SK-N-SH (cell line): ENCODE measurements at regions not wholly inside any gene's neighbourhood (a gene's known extent, or its start where the extent isn't known, plus 50 kb on each side); places are given as distances from the start of the nearest gene placed in this dataset.

Source experiments
- CTCF ChIA-PET: fragments of 300-600, 350-600 bp; formaldehyde crosslinking; extraction: SDS; loops from one replicate; lab custom pipeline; 2021; lab: Yijun Ruan, JAX
- POLR2A ChIA-PET: fragments of 350-600 bp; sonication (Branson Sonifier 250); formaldehyde crosslinking; extraction: SDS; loops from one replicate; lab custom pipeline; 2020; ENCODE audit warnings: antibody characterized with exemption, inconsistent platforms; lab: Yijun Ruan, JAX
- DNase-seq: peaks from one replicate; pipeline ENCODE4 v3.0.0; 2012
- H2AFZ ChIP-seq: fragments of 200-600 bp; sonication (generic); 2 replicates; pipeline ENCODE4 v1.8.1; 2016; ENCODE audit warnings: antibody characterized with exemption, mild to moderate bottlenecking, low read depth
- H3F3A ChIP-seq: fragments of 200-600 bp; sonication (generic); replicated peaks from 2 replicates; pipeline ENCODE3; 2016; ENCODE audit warnings: antibody characterized with exemption, mild to moderate bottlenecking; ENCODE audit not compliant: insufficient read depth
- H3K27ac ChIP-seq, 2 experiments: fragments of 200-500 bp in 1 of 2; fragments of 200-600 bp in 1 of 2; sonication (Bioruptor generic) in 1 of 2; sonication (generic), shearing (Covaris generic) in 1 of 2; 2 replicates each; pipeline versions ENCODE4 v1.5.1 to v1.6.1; 2014 to 2016; ENCODE audit warnings: low read depth in 2 of 2, inconsistent platforms in 1 of 2, low read length in 1 of 2, mild to moderate bottlenecking in 1 of 2, mixed read lengths in 1 of 2
- H3K27me3 ChIP-seq: fragments of 200-600 bp; sonication (generic), shearing (Covaris generic); 2 replicates; pipeline ENCODE4 v1.6.1; 2016; ENCODE audit warnings: mixed run types; ENCODE audit not compliant: insufficient read depth
- H3K36me3 ChIP-seq, 2 experiments: fragments of 200-500 bp in 1 of 2; fragments of 200-600 bp in 1 of 2; sonication (Bioruptor generic) in 1 of 2; sonication (generic) in 1 of 2; replicated peaks in 1 of 2; 2 replicates each; pipeline versions ENCODE3 to v1.5.1; 2014 to 2016; ENCODE audit warnings: low read length in 1 of 2, mild to moderate bottlenecking in 1 of 2; ENCODE audit not compliant: insufficient read depth in 2 of 2, control insufficient read depth in 1 of 2
- H3K4me1 ChIP-seq, 2 experiments: fragments of 200-500 bp in 1 of 2; fragments of 200-600 bp in 1 of 2; sonication (Bioruptor generic) in 1 of 2; sonication (generic), shearing (Covaris generic) in 1 of 2; 2 replicates each; pipeline versions ENCODE4 v1.5.1 to v1.6.1; 2014 to 2016; ENCODE audit warnings: low read depth in 1 of 2, low read length in 1 of 2, mixed run types in 1 of 2; ENCODE audit not compliant: insufficient read depth in 2 of 2, control insufficient read depth in 1 of 2
- H3K4me2 ChIP-seq: fragments of 200-600 bp; sonication (generic), shearing (Covaris generic); 2 replicates; pipeline ENCODE4 v1.6.1; 2017; ENCODE audit warnings: mixed run types
- H3K4me3 ChIP-seq, 2 experiments: fragments of 200-500 bp in 1 of 2; fragments of 200-600 bp in 1 of 2; sonication (Bioruptor generic) in 1 of 2; sonication (generic), shearing (Covaris generic) in 1 of 2; 2 replicates each; pipeline versions ENCODE4 v1.5.1 to v1.8.1; 2014 to 2016; ENCODE audit warnings: low read depth in 2 of 2, inconsistent platforms in 1 of 2, low read length in 1 of 2, mild to moderate bottlenecking in 1 of 2, mixed read lengths in 1 of 2, moderate library complexity in 1 of 2
- H3K79me2 ChIP-seq: fragments of 200-600 bp; sonication (generic); 2 replicates; pipeline ENCODE4 v1.8.1; 2017; ENCODE audit warnings: mild to moderate bottlenecking; ENCODE audit not compliant: insufficient read depth
- H3K9ac ChIP-seq: fragments of 200-600 bp; sonication (generic); 2 replicates; pipeline ENCODE4 v1.6.1; 2017; ENCODE audit warnings: mixed run types
- H3K9me2 ChIP-seq: fragments of 200-600 bp; sonication (generic); 2 replicates; pipeline ENCODE4 v1.6.1; 2017; ENCODE audit warnings: mixed run types
- H3K9me3 ChIP-seq: fragments of 200-600 bp; sonication (generic); 2 replicates; pipeline ENCODE4 v1.6.1; 2017; ENCODE audit warnings: mixed run types, mild to moderate bottlenecking, moderate library complexity
- H4K20me1 ChIP-seq: fragments of 200-600 bp; sonication (generic); 2 replicates; pipeline ENCODE4 v1.6.1; 2017; ENCODE audit warnings: mild to moderate bottlenecking, mixed run types; ENCODE audit not compliant: insufficient read depth
- MEF2A ChIP-seq: IDR thresholded peaks from 2 replicates; pipeline ENCODE4 v1.4.0; 2012; ENCODE audit warnings: low read depth, borderline replicate concordance
- MXI1 ChIP-seq: IDR thresholded peaks from 2 replicates; pipeline ENCODE4 v1.6.1; 2012; ENCODE audit warnings: mild to moderate bottlenecking, low read depth, low read length, improper control_type of control experiment
- NRF1 ChIP-seq: IDR thresholded peaks from 2 replicates; pipeline ENCODE4 v1.6.1; 2012; ENCODE audit warnings: low read depth, mild to moderate bottlenecking, low read length
- POLR2AphosphoS5 ChIP-seq: IDR thresholded peaks from 2 replicates; pipeline ENCODE4 v1.6.1; 2012; ENCODE audit warnings: low read depth, low read length
- RAD21 ChIP-seq: IDR thresholded peaks from 2 replicates; pipeline ENCODE4 v1.6.1; 2012; ENCODE audit warnings: mild to moderate bottlenecking, low read length
- SIN3A ChIP-seq: IDR thresholded peaks from 2 replicates; pipeline ENCODE4 v1.6.1; 2012; ENCODE audit warnings: low read depth, mild to moderate bottlenecking, low read length, moderate library complexity, borderline replicate concordance
- SMC3 ChIP-seq: IDR thresholded peaks from 2 replicates; pipeline ENCODE4 v1.6.1; 2012; ENCODE audit warnings: low read depth, low read length, improper control_type of control experiment
- TCF12 ChIP-seq: IDR thresholded peaks from 2 replicates; pipeline ENCODE4 v1.4.0; 2012
- USF1 ChIP-seq: IDR thresholded peaks from 2 replicates; pipeline ENCODE4 v1.4.0; 2012; ENCODE audit warnings: low read depth, borderline replicate concordance
- ZBTB33 ChIP-seq: IDR thresholded peaks from 2 replicates; pipeline ENCODE4 v1.4.0; 2012; ENCODE audit warnings: low read depth, borderline replicate concordance
- WGBS: methylation state at CpG from one replicate; pipeline ENCODE4 v1.1.6; 2017; ENCODE audit warnings: low lambda C conversion rate; 5-methylcytosine and 5-hydroxymethylcytosine counted together

GRCh38 chr7:120023494-120024167 is 249.3 kb upstream of the KCND2 start:
- H3K36me3 ChIP-seq, result no peaks in the 10 kb centered on the region
- no peaks in the 10 kb centered on the region; a peak in 1 of 4 replicates for H3K4me1 ChIP-seq
- no peaks in the 10 kb centered on the region for H4K20me1 ChIP-seq
- H3K9me2 ChIP-seq, result peaks cover 3% of the 10 kb centered on the region; the same call in 1 of the 2 replicates
- no peak for DNase-seq
- no peak overlapping the region for H3K4me3 ChIP-seq
- no peaks in the 10 kb centered on the region for H3K9me3 ChIP-seq
- H3K27ac ChIP-seq, result no peak overlapping the region
- WGBS, result 31% methylated on average over 4 of the region's 4 CpGs
- no peak for TF ChIP-seq POLR2AphosphoS5
- TF ChIP-seq MEF2A, result no peak
- TF ChIP-seq USF1, result no peak
- no peak for TF ChIP-seq TCF12
- no peak for TF ChIP-seq SMC3
- TF ChIP-seq SIN3A, result no peak
- no peak for TF ChIP-seq NRF1
- CTCF ChIA-PET, result interaction anchor here (0.7 kb wide), 1 partner anchor 297 kb away, joined by 3 read pairs; no protein-coding TSS in a partner anchor
- no peaks in the 10 kb centered on the region for H3K79me2 ChIP-seq
- POLR2A ChIA-PET, result no interaction called here
- no peak overlapping the region for H3K4me2 ChIP-seq
- no peak overlapping the region for H2AFZ ChIP-seq
- no peaks in the 10 kb centered on the region for H3K27me3 ChIP-seq
- no peak overlapping the region for H3K9ac ChIP-seq
- no peaks in the 10 kb centered on the region for H3F3A ChIP-seq

- Histone ChIP-seq H3K36me3 (no peaks in the 10 kb centered on the region), H3K79me2 (no peaks in the 10 kb centered on the region), H3K9me3 (no peaks in the 10 kb centered on the region), H3K9ac (no peak overlapping the region), H4K20me1 (no peaks in the 10 kb centered on the region), H3K27me3 (no peaks in the 10 kb centered on the region; the same call in 1 of the 2 replicates), H3F3A (no peaks in the 10 kb centered on the region), H3K27ac (no peak overlapping the region), H3K4me2 (no peak overlapping the region), H3K4me1 (no peaks in the 10 kb centered on the region), H2AFZ (no peak overlapping the region), H3K4me3 (no peak overlapping the region), H3K9me2 (no peaks in the 10 kb centered on the region)
- CTCF ChIA-PET, result no interaction called here
- no peak for TF ChIP-seq ZBTB33
- TF ChIP-seq NRF1, result no peak
- TF ChIP-seq RAD21, result no peak
- TF ChIP-seq MEF2A, result no peak
- no peak for TF ChIP-seq MXI1
- TF ChIP-seq TCF12, result no peak
- no peak for TF ChIP-seq SMC3
- POLR2A ChIA-PET, result no interaction called here
- no peak for DNase-seq
- 2% methylated on average over 4 of the region's 4 CpGs for WGBS
Observed at GRCh38 chr7:120028636-120029035, 244.3 kb upstream of the KCND2 start.
